GM23338 (cell line): ENCODE measurements at regions not wholly inside any gene's neighbourhood (a gene's known extent, or its start where the extent isn't known, plus 50 kb on each side); places are given as distances from the start of the nearest gene placed in this dataset.

ENCODE experiments used
- ATAC-seq: fragments of 200-7000 bp; cut with Tn5 transposase; 3 replicates; pipeline ENCODE4 v1.9.1; 2020
- DNase-seq: peaks from one replicate; pipeline ENCODE4 v3.0.0-alpha.2; 2015; ENCODE audit warnings: low spot score
- H2AFZ ChIP-seq: fragments of 200-600 bp; sonication (generic); 2 replicates; pipeline ENCODE4 v1.8.0; 2016; ENCODE audit warnings: antibody characterized with exemption, mild to moderate bottlenecking, moderate library complexity
- H3F3A ChIP-seq: fragments of 200-600 bp; sonication (generic); replicated peaks from 2 replicates; pipeline ENCODE4 v1.8.0; 2017; ENCODE audit warnings: antibody characterized with exemption, mixed run types, low read depth
- H3K27ac ChIP-seq: fragments of 200-600 bp; sonication (generic); 2 replicates; pipeline ENCODE4 v1.6.1; 2016; ENCODE audit warnings: low read depth
- H3K27me3 ChIP-seq: fragments of 200-600 bp; sonication (generic); 2 replicates; pipeline ENCODE4 v1.8.0; 2016; ENCODE audit warnings: mild to moderate bottlenecking, mixed run types, moderate library complexity; ENCODE audit not compliant: insufficient read depth
- H3K36me3 ChIP-seq: fragments of 200-600 bp; sonication (generic); 2 replicates; pipeline ENCODE4 v1.8.0; 2016; ENCODE audit warnings: mild to moderate bottlenecking; ENCODE audit not compliant: insufficient read depth
- H3K4me1 ChIP-seq: fragments of 200-600 bp; sonication (generic); 2 replicates; pipeline ENCODE4 v1.8.0; 2016; ENCODE audit warnings: mild to moderate bottlenecking, moderate library complexity; ENCODE audit not compliant: insufficient read depth
- H3K4me2 ChIP-seq: fragments of 200-600 bp; sonication (generic); 2 replicates; pipeline ENCODE4 v1.7.1; 2017; ENCODE audit warnings: mixed run types
- H3K4me3 ChIP-seq: fragments of 200-600 bp; sonication (generic); 2 replicates; pipeline ENCODE4 v1.6.1; 2016; ENCODE audit warnings: mixed run types
- H3K79me2 ChIP-seq: fragments of 200-600 bp; sonication (generic); replicated peaks from 2 replicates; pipeline ENCODE4 v1.8.0; 2017; ENCODE audit warnings: mild to moderate bottlenecking; ENCODE audit not compliant: insufficient read depth
- H3K9me2 ChIP-seq: fragments of 200-600 bp; sonication (generic); 2 replicates; pipeline ENCODE4 v1.8.0; 2017; ENCODE audit not compliant: insufficient read depth
- H4K20me1 ChIP-seq: fragments of 200-600 bp; sonication (generic); replicated peaks from 2 replicates; pipeline ENCODE4 v1.8.0; 2017; ENCODE audit warnings: mild to moderate bottlenecking; ENCODE audit not compliant: insufficient read depth
- H3K27ac Mint-ChIP-seq: 2 replicates; pipeline ENCODE4 v1.8.0; 2020; ENCODE audit warnings: inconsistent platforms, mild to moderate bottlenecking, moderate library complexity, mixed read lengths
- H3K27me3 Mint-ChIP-seq: 3 replicates; pipeline ENCODE4 v1.8.0; 2022; ENCODE audit warnings: low read depth, mild to moderate bottlenecking, moderate library complexity, mixed read lengths, inconsistent platforms; ENCODE audit not compliant: insufficient read depth, poor library complexity
- H3K36me3 Mint-ChIP-seq: 3 replicates; pipeline ENCODE4 v1.8.0; 2021; ENCODE audit warnings: low read depth, mild to moderate bottlenecking, inconsistent platforms, moderate library complexity, mixed read lengths
- H3K4me1 Mint-ChIP-seq: 3 replicates; pipeline ENCODE4 v1.8.0; 2020; ENCODE audit warnings: mild to moderate bottlenecking, inconsistent platforms, mixed read lengths
- H3K4me3 Mint-ChIP-seq: 3 replicates; pipeline ENCODE4 v1.8.0; 2021; ENCODE audit warnings: moderate library complexity, mild to moderate bottlenecking, inconsistent platforms, mixed read lengths
- H3K9me3 Mint-ChIP-seq: 3 replicates; pipeline ENCODE4 v1.8.0; 2020; ENCODE audit warnings: moderate library complexity, mild to moderate bottlenecking, inconsistent platforms, mixed read lengths
- CREB1 ChIP-seq: fragments of 250-450 bp; sonication (Bioruptor Pico); IDR thresholded peaks from 2 replicates; pipeline ENCODE4 v1.5.0; 2020; ENCODE audit warnings: low read depth, mild to moderate bottlenecking, moderate library complexity
- CTCF ChIP-seq, 2 experiments: fragments of 200-600 bp in 1 of 2; sonication (generic) in 1 of 2; conservative IDR thresholded peaks; 2 replicates each; pipeline versions ENCODE4 v1.5.1 to v1.6.1; 2016 to 2017; ENCODE audit warnings: antibody characterized with exemption in 2 of 2, low read depth in 2 of 2, mild to moderate bottlenecking in 2 of 2, moderate library complexity in 1 of 2
- ETS1 ChIP-seq: IDR thresholded peaks from 2 replicates; pipeline ENCODE4 v1.6.1; 2016; ENCODE audit warnings: antibody characterized with exemption
- EZH2 ChIP-seq: fragments of 200-600 bp; sonication (generic); IDR thresholded peaks from one replicate; pipeline ENCODE4 v1.8.0; 2017; ENCODE audit warnings: antibody characterized with exemption, mild to moderate bottlenecking, low read depth; ENCODE audit not compliant: unreplicated experiment
- EZH2phosphoT487 ChIP-seq: fragments of 200-600 bp; sonication (generic); IDR thresholded peaks from one replicate; pipeline ENCODE4 v1.8.1; 2018; ENCODE audit warnings: antibody characterized with exemption; ENCODE audit not compliant: unreplicated experiment
- JUNB ChIP-seq: IDR thresholded peaks from one replicate; pipeline ENCODE4 v1.6.1; 2016; ENCODE audit warnings: antibody characterized with exemption; ENCODE audit not compliant: unreplicated experiment
- NANOG ChIP-seq: IDR thresholded peaks from 2 replicates; pipeline ENCODE4 v1.6.1; 2016; ENCODE audit warnings: antibody characterized with exemption, borderline replicate concordance
- POLR2AphosphoS5 ChIP-seq: IDR thresholded peaks from 2 replicates; pipeline ENCODE4 v1.6.1; 2016; ENCODE audit warnings: antibody characterized with exemption, low read depth
- REST ChIP-seq: IDR thresholded peaks from one replicate; pipeline ENCODE4 v1.6.1; 2018; ENCODE audit warnings: antibody characterized with exemption; ENCODE audit not compliant: unreplicated experiment
- STAT1 ChIP-seq: IDR thresholded peaks from one replicate; pipeline ENCODE4 v1.6.1; 2016; ENCODE audit warnings: antibody characterized with exemption; ENCODE audit not compliant: unreplicated experiment
- ZNF114 ChIP-seq: fragments of 250-450 bp; sonication (Bioruptor Pico); IDR thresholded peaks from 2 replicates; pipeline ENCODE4 v1.5.0; 2020; ENCODE audit warnings: mild to moderate bottlenecking, moderate library complexity
- ZNF331 ChIP-seq: fragments of 250-450 bp; sonication (Bioruptor Pico); IDR thresholded peaks from 2 replicates; pipeline ENCODE4 v1.5.0; 2020; ENCODE audit warnings: low read depth, mild to moderate bottlenecking, moderate library complexity

GRCh38 chr3:43171748-43172147 lies 65.9 kb upstream of the POMGNT2 start:
- Histone ChIP-seq H3K4me1 (peaks cover 9% of the 10 kb centered on the region), H3K27ac (no peak overlapping the region), H3K79me2 (no peaks in the 10 kb centered on the region), H3K4me2 (no peak overlapping the region), H3F3A (no peaks in the 10 kb centered on the region), H3K27me3 (no peaks in the 10 kb centered on the region), H4K20me1 (no peaks in the 10 kb centered on the region), H3K9me2 (peaks cover 10% of the 10 kb centered on the region; the same call in 1 of the 2 replicates), H3K36me3 (no peaks in the 10 kb centered on the region), H2AFZ (no peak overlapping the region), H3K4me3 (no peak overlapping the region)
- Mint-ChIP-seq H3K27ac (no peak overlapping the region), H3K4me1 (peaks cover 14% of the 10 kb centered on the region), H3K9me3 (no peaks in the 10 kb centered on the region; the same call in 2 of the 3 replicates), H3K36me3 (peaks cover 2% of the 10 kb centered on the region; the same call in 1 of the 3 replicates), H3K27me3 (peaks cover 4% of the 10 kb centered on the region), H3K4me3 (no peak overlapping the region)
- ATAC-seq (no peak), DNase-seq (no peak)
- TF ChIP-seq EZH2, result no peak
- TF ChIP-seq POLR2AphosphoS5, result no peak
- no peak for TF ChIP-seq ZNF114 (CRISPR knock-in tag)
- no peak for TF ChIP-seq REST
- no peak for TF ChIP-seq NANOG
- TF ChIP-seq EZH2phosphoT487, result no peak
- no peak for TF ChIP-seq ETS1
- TF ChIP-seq STAT1, result no peak
- TF ChIP-seq JUNB, result no peak
- no peak for TF ChIP-seq CREB1 (CRISPR knock-in tag)
- no peak for TF ChIP-seq CTCF (conservative IDR thresholded peaks at IDR 0.05; ENCODE audit: low read depth in 2 of 2)
- TF ChIP-seq ZNF331, result no peak
